Right lobe of liver (tissue), 4 donors: ENCODE measurements at regions not wholly inside any gene's neighbourhood (a gene's known extent, or its start where the extent isn't known, plus 50 kb on each side); places are given as distances from the start of the nearest gene placed in this dataset.
"Not testable (repeated sequence)": the region's sequence is repeated elsewhere in the genome, so short reads cannot be mapped to it uniquely, and the experiment has no call there.

Experiments
- POLR2A ChIP-seq: fragments of 450-650 bp; IDR thresholded peaks from one replicate; pipeline ENCODE4 v1.6.1; 2017; ENCODE audit warnings: antibody characterized with exemption, mild to moderate bottlenecking
- TF ChIP-seq, protein P1 (sequence below), 4 donors: fragments of 200-600 bp in 3 of 4; fragments of 450-650 bp in 1 of 4; IDR thresholded peaks; one replicate each; pipeline versions ENCODE4 v1.5.1 to v1.8.0; 2016 to 2022; ENCODE audit warnings: antibody characterized with exemption in 4 of 4, mild to moderate bottlenecking in 2 of 4
- donor health status: DM: no; HTN: no; CAD: no.
- donor health status: DM: no; HTN: no; CAD: no.
- donor health status: DM: no; HTN: yes; CAD: no.

- TF ChIP-seq, protein P1, sequence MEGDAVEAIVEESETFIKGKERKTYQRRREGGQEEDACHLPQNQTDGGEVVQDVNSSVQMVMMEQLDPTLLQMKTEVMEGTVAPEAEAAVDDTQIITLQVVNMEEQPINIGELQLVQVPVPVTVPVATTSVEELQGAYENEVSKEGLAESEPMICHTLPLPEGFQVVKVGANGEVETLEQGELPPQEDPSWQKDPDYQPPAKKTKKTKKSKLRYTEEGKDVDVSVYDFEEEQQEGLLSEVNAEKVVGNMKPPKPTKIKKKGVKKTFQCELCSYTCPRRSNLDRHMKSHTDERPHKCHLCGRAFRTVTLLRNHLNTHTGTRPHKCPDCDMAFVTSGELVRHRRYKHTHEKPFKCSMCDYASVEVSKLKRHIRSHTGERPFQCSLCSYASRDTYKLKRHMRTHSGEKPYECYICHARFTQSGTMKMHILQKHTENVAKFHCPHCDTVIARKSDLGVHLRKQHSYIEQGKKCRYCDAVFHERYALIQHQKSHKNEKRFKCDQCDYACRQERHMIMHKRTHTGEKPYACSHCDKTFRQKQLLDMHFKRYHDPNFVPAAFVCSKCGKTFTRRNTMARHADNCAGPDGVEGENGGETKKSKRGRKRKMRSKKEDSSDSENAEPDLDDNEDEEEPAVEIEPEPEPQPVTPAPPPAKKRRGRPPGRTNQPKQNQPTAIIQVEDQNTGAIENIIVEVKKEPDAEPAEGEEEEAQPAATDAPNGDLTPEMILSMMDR (IDR thresholded peaks at IDR 0.05), result not testable (repeated sequence)
- TF ChIP-seq POLR2A, result not testable (repeated sequence)
Observed at GRCh38 chr12:4187315-4187714, 86.2 kb upstream of the CCND2 start.
